ENCODE measurements at regions not wholly inside any gene's neighbourhood (a gene's known extent, or its start where the extent isn't known, plus 50 kb on each side); places are given as distances from the start of the nearest gene placed in this dataset.

DNA sequence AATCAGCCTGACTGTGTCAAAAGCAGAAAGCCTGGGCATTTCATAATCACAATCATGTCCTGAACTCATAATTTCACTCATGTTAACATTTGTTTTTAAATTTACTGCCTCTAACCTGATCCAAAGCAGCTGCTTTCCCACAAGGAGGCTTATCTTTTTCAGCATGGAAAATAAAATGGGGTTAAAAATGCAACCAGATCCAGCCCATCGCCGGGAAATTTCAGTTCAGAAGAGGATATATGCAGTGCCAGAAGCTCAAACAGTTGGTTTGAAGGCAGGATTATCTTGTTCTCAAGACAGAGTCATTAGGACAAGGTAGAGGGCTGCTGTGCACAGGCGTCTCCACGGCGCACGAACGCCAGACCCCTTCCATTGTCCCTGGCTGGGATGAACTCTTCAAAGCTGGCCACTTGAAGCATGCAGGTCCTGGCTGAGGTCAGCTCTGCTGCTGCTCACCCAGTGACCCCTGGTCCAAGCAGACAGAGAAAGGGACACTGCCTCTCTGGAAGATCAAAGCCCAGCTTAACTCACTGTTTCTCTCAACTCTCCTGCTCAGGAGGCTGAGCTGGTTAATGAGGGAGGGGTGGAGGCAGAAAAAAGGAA lies 191.1 kb upstream of the HEY2 start:
- no peaks in the 10 kb centered on the region for H3K36me3 Mint-ChIP-seq
- no peaks in the 10 kb centered on the region for H3K4me1 Mint-ChIP-seq
- CTCF ChIA-PET, result interaction anchor here (0.7 to 1.2 kb wide), 2 partner anchors 36 to 46 kb away, joined by 3 read pairs; no protein-coding TSS in a partner anchor
- H3K27ac Mint-ChIP-seq, result no peak overlapping the region
- no peak overlapping the region for H3K4me3 Mint-ChIP-seq
- H3K27me3 Mint-ChIP-seq, result peaks cover 4% of the 10 kb centered on the region
- no peak for DNase-seq
- no peaks in the 10 kb centered on the region for H3K9me3 Mint-ChIP-seq

DNA sequence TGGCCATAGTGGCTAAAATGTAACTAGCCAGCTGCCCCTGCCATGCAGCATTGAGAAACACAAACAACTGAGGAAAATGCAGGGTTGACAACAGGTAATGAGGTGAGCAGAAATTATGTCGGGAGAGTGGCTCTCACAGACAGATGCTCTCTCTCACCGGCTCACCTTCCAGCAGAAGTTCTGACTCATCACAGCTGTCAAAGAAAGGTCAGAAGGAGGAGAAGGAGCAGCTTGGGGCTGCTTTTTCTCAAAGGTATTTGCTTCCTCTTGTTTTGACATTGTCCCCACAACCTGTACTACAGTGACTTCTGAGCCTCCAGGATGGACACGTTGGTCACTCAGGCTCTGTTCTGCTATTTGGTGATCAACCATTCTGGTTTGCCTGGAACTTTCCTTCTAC lies 190.5 kb upstream of the HEY2 start:
- no peaks in the 10 kb centered on the region for H3K4me1 Mint-ChIP-seq
- CTCF ChIA-PET, result interaction anchor here (1.2 kb wide), 1 partner anchor 47 kb away, joined by 3 read pairs; no protein-coding TSS in a partner anchor
- H3K27ac Mint-ChIP-seq, result no peak overlapping the region
- no peak overlapping the region for H3K4me3 Mint-ChIP-seq
- peaks cover 4% of the 10 kb centered on the region for H3K27me3 Mint-ChIP-seq
- DNase-seq, result no peak
- no peaks in the 10 kb centered on the region for H3K36me3 Mint-ChIP-seq
- no peaks in the 10 kb centered on the region for H3K9me3 Mint-ChIP-seq

DNA sequence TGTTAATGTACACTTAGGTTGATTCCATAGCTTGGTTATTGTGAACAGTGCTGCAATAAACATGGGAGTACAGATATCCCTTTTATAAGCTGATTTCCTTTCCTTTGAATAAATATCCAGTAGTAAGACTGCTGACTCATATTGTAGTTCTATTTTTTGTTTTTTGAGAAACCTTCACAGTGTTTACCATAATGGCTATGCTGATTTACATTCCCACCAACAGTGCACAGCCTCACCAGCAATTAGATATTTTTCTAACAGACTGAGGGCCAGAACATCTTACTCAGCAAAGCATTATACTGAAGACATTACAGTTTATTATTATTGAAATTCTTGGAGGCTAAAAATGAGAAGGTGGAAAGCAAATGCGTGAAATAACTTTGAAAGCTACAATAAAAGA lies 187.3 kb upstream of the HEY2 start:
- H3K27ac Mint-ChIP-seq, result no peak overlapping the region
- no peaks in the 10 kb centered on the region for H3K36me3 Mint-ChIP-seq
- H3K4me1 Mint-ChIP-seq, result no peaks in the 10 kb centered on the region
- H3K4me3 Mint-ChIP-seq, result no peak overlapping the region
- no peak for DNase-seq
- no peaks in the 10 kb centered on the region for H3K9me3 Mint-ChIP-seq
- H3K27me3 Mint-ChIP-seq, result peaks cover 4% of the 10 kb centered on the region
- CTCF ChIA-PET, result no interaction called here

DNA sequence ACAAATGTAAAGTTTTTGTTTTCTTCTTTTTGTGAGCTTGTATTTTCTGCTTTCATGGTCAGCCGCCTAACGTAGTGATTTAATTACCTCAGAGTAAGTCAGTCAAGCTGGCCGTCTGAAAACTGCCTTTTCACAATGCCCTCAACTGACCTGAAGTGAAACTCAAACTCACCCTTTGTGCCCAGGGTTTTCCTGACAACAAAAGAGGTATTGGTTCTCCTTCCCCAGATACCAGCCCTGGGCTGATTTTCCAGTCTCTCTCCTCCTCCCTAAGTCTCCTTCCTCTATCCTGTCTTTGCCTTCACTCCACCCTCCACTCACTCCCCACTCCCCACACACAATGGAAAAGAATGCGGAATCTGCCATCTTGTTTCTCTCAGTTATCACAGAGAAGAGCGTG lies 184.5 kb upstream of the HEY2 start:
- Mint-ChIP-seq H3K36me3 (no peaks in the 10 kb centered on the region), H3K27me3 (peaks cover 4% of the 10 kb centered on the region), H3K4me3 (no peak overlapping the region), H3K27ac (no peak overlapping the region), H3K9me3 (no peaks in the 10 kb centered on the region), H3K4me1 (no peaks in the 10 kb centered on the region)
- no peak for DNase-seq
- CTCF ChIA-PET, result no interaction called here

DNA sequence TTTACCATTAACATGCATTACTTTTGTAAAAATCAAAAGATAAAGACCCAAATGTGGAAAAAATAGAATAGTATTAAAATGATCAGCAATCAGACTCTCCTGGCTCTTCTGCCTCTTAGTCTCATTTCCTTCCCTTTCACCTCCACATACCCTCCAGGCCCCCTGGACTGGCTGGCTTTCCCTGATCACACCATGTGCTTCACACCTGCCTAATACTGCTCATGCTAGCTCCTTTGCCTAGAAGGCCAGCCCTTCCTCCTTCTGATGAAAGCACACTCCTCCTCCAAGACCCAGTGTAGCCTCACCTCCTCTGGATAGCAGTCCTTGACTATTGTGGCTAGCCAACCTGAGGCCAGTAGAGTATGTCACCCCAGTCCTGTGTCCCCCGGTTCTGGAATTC lies 182.0 kb upstream of the HEY2 start:
- CTCF ChIA-PET, result no interaction called here

DNA sequence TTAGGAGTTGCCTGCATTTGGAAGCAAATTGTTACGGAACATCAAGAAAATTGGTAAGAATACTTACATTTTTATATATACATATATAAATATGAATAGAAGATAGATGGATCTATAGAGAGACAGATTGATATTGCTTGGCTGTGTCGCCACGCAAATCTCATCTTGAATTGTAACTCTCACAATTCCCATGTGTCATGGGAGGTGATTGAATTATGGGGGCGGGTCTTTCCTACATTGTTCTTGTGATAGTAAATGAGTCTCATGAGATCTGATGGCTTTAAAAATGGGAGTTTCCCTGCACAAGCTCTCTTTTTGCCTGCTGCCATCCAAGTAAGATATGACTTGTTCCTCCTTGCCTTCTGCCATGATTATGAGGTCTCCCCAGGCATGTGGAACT lies 180.8 kb upstream of the HEY2 start:
- Mint-ChIP-seq H3K9me3 (no peaks in the 10 kb centered on the region), H3K4me1 (no peaks in the 10 kb centered on the region), H3K27me3 (peaks cover 4% of the 10 kb centered on the region), H3K27ac (no peak overlapping the region), H3K4me3 (no peak overlapping the region), H3K36me3 (no peaks in the 10 kb centered on the region)
- DNase-seq, result no peak
- CTCF ChIA-PET, result no interaction called here

More for the DNA sequence above, 182.0 kb upstream of the HEY2 start:
- Mint-ChIP-seq H3K4me3 (no peak overlapping the region), H3K36me3 (no peaks in the 10 kb centered on the region), H3K27ac (no peak overlapping the region), H3K9me3 (no peaks in the 10 kb centered on the region), H3K27me3 (peaks cover 4% of the 10 kb centered on the region), H3K4me1 (no peaks in the 10 kb centered on the region)
- DNase-seq, result no peak

DNA sequence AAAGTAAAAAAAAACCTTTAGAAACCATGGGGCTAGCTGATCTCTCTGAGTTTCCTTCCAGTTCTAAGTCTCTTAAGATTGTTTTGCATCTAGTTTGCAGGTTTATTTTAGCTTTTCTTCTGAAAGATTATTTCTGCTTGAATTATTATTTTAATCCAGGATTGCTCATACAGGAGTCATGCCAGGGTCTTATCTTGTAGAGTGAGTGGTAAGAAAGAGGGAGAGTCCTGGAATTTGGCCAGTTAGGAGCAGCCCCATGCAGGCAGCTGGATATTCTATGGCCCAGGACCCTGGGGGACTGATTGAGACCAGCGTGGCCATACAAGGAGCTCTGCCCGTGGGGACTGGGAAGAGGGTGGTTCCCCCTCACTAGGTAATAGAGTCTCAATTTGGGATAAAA lies 178.9 kb upstream of the HEY2 start:
- H3K27ac Mint-ChIP-seq, result no peak overlapping the region
- no peaks in the 10 kb centered on the region for H3K9me3 Mint-ChIP-seq
- H3K27me3 Mint-ChIP-seq, result peaks cover 4% of the 10 kb centered on the region
- CTCF ChIA-PET, result no interaction called here
- no peak for DNase-seq
- H3K4me1 Mint-ChIP-seq, result no peaks in the 10 kb centered on the region
- H3K36me3 Mint-ChIP-seq, result no peaks in the 10 kb centered on the region
- no peak overlapping the region for H3K4me3 Mint-ChIP-seq

DNA sequence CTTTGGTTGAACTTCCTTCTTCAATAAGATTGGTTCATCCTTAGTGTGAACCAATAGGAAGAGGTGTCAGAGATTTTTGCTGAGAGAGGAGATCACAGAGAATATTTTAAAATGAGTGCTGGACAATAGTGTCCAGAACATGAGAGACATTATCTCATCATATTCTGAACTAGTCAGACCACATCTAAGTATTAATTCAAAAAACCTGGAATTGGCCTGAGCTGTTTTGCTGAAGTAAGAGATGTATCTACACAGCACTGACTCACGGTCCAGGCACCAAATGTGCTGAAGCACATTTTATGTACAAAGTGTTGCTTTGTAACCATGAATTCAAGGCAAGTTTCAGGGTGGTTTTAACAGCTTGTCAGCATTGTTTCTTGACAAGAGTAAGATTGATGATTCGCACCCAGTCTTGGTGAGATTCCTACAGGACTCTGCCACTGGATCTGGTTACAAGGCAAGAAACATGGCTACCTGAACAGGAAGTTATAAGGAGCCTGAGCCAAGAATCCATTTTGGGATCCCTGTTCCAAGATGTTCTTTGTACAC lies 178.2 kb upstream of the HEY2 start:
- CTCF ChIA-PET, result no interaction called here
- Mint-ChIP-seq H3K4me1 (no peaks in the 10 kb centered on the region), H3K27ac (no peak overlapping the region), H3K4me3 (no peak overlapping the region), H3K27me3 (peaks cover 4% of the 10 kb centered on the region), H3K36me3 (no peaks in the 10 kb centered on the region), H3K9me3 (no peaks in the 10 kb centered on the region)
- no peak for DNase-seq

DNA sequence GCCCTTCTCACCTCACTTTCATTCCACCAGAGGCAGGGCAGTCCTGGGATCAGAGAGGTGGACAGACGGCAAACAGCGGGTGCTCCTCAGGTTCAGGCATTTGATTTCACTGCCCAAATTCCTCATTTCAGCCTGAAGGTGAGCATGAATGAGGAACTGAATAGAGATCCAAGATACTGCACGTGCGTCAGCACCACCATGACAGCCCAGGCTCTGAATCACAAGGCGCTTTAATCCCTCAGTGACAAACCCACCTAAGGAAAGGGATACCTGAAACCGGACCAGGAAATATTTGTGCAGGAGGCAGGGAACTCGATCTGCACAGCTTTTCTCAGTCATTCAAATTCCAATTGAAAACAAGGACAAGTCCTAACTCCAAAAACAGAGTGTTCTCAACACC lies 174.8 kb upstream of the HEY2 start:
- H3K27ac Mint-ChIP-seq, result no peak overlapping the region
- no peak for DNase-seq
- H3K4me1 Mint-ChIP-seq, result no peaks in the 10 kb centered on the region
- H3K9me3 Mint-ChIP-seq, result no peaks in the 10 kb centered on the region
- CTCF ChIA-PET, result no interaction called here
- no peaks in the 10 kb centered on the region for H3K36me3 Mint-ChIP-seq
- H3K27me3 Mint-ChIP-seq, result no peaks in the 10 kb centered on the region
- H3K4me3 Mint-ChIP-seq, result no peak overlapping the region

DNA sequence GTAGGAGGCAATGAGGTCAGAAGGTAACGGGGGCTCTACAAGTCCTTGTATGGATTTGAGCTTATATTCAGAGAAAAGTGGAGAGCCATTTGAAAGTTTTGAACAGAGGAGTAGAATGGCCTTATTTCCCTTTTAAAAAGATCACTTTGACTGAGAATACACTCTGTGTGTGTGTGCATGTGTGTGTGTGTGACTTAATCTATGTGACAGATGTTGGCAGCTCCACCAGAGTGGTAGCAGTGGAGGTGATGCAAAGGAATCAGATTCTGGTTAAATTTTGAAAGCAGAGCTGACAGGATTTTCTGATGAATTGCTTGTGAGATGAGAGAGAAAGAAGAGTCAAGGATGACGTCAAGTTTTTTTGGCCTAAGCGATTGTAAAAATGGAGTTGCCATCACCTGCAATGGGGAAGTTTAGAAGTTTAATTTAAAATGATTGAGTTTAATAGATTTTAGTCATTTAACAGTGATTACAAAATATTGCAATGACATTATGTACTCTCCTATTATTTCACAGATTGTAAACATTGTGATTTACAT lies 172.2 kb upstream of the HEY2 start:
- no peak overlapping the region for H3K4me3 Mint-ChIP-seq
- no peaks in the 10 kb centered on the region for H3K9me3 Mint-ChIP-seq
- no peaks in the 10 kb centered on the region for H3K4me1 Mint-ChIP-seq
- CTCF ChIA-PET, result interaction anchor here (0.6 kb wide), 1 partner anchor 272 kb away, joined by 4 read pairs; no protein-coding TSS in a partner anchor
- no peaks in the 10 kb centered on the region for H3K27me3 Mint-ChIP-seq
- no peak for DNase-seq
- H3K27ac Mint-ChIP-seq, result no peak overlapping the region
- H3K36me3 Mint-ChIP-seq, result no peaks in the 10 kb centered on the region

DNA sequence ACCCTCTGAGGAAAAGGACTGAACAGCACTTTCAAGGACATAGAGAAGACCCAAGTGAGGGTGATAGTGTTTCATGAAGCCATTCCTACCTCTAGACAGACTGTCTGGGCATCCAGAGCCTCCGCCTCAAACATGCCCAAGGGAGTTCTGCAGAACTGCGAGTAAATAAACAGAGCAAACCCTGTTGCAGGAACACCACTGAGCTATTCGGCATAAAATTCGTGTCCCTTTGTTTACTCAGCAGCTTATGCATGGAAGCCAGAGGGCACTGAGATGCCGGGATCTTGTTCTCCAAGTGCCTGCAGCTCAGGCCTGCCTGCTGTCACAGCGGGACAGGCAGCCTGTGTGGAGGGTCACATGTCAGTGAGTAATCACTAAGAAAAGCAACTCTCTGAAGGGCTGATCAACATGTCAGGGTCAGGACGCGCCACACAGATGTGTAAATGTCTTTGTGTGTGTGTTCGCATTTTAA lies 164.9 kb upstream of the HEY2 start:
- H3K27me3 Mint-ChIP-seq, result peaks cover 4% of the 10 kb centered on the region

DNA sequence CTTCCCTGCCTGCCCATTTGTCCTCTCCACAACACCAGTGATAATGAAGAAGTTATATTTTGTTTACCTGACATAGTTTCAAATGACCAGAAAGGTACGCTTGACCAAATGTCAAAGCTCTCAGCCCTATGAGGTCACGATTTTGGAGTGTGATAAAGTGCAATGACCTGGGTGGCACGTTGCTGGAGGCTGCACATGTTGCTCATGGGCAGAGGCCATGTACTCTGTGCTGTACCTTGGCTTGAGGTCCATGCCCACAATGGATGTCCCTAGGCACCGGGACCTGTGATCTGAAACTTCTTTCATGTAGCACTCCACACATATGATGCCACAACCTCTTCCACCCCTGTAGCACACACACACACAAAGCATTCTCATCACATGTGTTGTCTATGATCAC lies 164.0 kb upstream of the HEY2 start:
- Mint-ChIP-seq H3K27ac (no peak overlapping the region), H3K27me3 (peaks cover 4% of the 10 kb centered on the region), H3K4me1 (no peaks in the 10 kb centered on the region), H3K36me3 (no peaks in the 10 kb centered on the region), H3K9me3 (no peaks in the 10 kb centered on the region), H3K4me3 (no peak overlapping the region)
- DNase-seq, result no peak
- CTCF ChIA-PET, result no interaction called here

More for the DNA sequence above, 164.9 kb upstream of the HEY2 start:
- H3K4me1 Mint-ChIP-seq, result no peaks in the 10 kb centered on the region
- H3K27ac Mint-ChIP-seq, result no peak overlapping the region
- no peaks in the 10 kb centered on the region for H3K9me3 Mint-ChIP-seq
- no peaks in the 10 kb centered on the region for H3K36me3 Mint-ChIP-seq
- H3K4me3 Mint-ChIP-seq, result no peak overlapping the region
- CTCF ChIA-PET, result no interaction called here
- DNase-seq, result no peak

DNA sequence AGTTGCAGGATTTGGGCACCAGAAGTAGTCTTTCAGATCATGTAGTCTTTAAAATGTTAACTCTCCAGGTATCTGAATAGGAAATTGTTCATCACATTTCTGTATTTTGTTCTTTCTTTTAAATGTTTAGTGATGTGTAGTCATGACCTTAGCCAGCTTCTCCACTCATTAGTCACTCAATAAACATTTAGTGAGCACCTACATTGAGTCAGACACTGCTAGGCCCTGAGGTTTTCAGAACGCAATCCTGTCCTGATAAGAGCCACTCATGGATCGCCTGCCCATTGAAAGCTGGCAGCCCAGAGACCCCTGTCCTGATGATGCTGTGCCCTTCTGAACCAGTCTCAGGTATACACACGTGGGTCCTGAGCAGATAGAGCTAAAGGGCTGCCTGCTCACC lies 163.4 kb upstream of the HEY2 start:
- Mint-ChIP-seq H3K27ac (no peak overlapping the region), H3K4me3 (no peak overlapping the region), H3K36me3 (no peaks in the 10 kb centered on the region), H3K9me3 (no peaks in the 10 kb centered on the region), H3K27me3 (peaks cover 4% of the 10 kb centered on the region), H3K4me1 (no peaks in the 10 kb centered on the region)
- DNase-seq, result no peak
- CTCF ChIA-PET, result no interaction called here

DNA sequence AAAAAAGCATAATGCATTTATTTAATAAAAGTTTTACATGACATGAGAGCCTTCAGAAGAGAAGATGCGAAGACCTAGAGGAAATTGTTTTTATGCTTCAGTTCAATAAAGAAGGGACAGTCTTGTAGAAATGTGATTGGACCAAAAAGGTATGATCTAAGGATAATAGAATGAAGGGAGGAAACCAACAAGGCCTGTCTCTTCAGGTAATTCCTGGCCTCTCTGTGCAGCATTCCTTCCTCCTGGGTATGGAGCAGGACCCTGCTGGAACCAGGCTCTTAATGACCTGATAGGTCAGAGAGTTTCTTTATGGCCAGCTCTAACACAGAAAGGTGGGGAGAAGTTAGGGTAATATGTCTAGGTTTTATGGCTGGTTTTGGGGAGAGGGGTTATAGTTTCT lies 162.8 kb upstream of the HEY2 start:
- H3K27me3 Mint-ChIP-seq, result peaks cover 4% of the 10 kb centered on the region
- no peaks in the 10 kb centered on the region for H3K36me3 Mint-ChIP-seq
- no peak overlapping the region for H3K27ac Mint-ChIP-seq
- no peaks in the 10 kb centered on the region for H3K4me1 Mint-ChIP-seq
- no peak for DNase-seq
- H3K4me3 Mint-ChIP-seq, result no peak overlapping the region
- CTCF ChIA-PET, result no interaction called here
- H3K9me3 Mint-ChIP-seq, result no peaks in the 10 kb centered on the region

All from activated naive CD4-positive, alpha-beta T cell treated with anti-CD3 and anti-CD28 coated beads, Interleukin-2, amount 10 ng/mL, durations not matched to agents 7 days and 5 days (primary cell).